ENCODE measurements at regions not wholly inside any gene's neighbourhood (a gene's known extent, or its start where the extent isn't known, plus 50 kb on each side); places are given as distances from the start of the nearest gene placed in this dataset.
"Not testable (repeated sequence)": the region's sequence is repeated elsewhere in the genome, so short reads cannot be mapped to it uniquely, and the experiment has no call there.

- DNase-seq (ENCODE audit: extremely low spot score in 2 of 2): no peak
- Histone ChIP-seq H3K27ac (no peak overlapping the region), H3K27me3 (no peaks in the 10 kb centered on the region), H3K4me3 (no peak overlapping the region), H3K9me3 (no peaks in the 10 kb centered on the region), H3K36me3 (no peaks in the 10 kb centered on the region), H3K4me1 (no peaks in the 10 kb centered on the region)
- TF ChIP-seq CTCF (IDR thresholded peaks at IDR 0.05) (no peak), POLR2AphosphoS5 (IDR thresholded peaks at IDR 0.05; ENCODE audit: insufficient read depth in 1 of 2, low read depth in 1 of 2) (no peak), POLR2A (IDR thresholded peaks at IDR 0.05) (no peak)
- intact Hi-C loops (cut with DNase I): no loop called here
Measured at GRCh38 chr17:71869841-71870545, 250.8 kb upstream of the SOX9 start.

GRCh38 chr17:71870546-71870862 lies 250.3 kb upstream of the SOX9 start:
- DNase-seq (ENCODE audit: extremely low spot score in 2 of 2): no peak
- intact Hi-C loops (cut with DNase I): no loop called here
- H3K27me3 ChIP-seq: no peaks in the 10 kb centered on the region
- TF ChIP-seq POLR2A (IDR thresholded peaks at IDR 0.05): no peak
- H3K9me3 ChIP-seq: no peaks in the 10 kb centered on the region
- H3K27ac ChIP-seq: no peak overlapping the region
- no peaks in the 10 kb centered on the region for H3K4me1 ChIP-seq
- H3K4me3 ChIP-seq: no peak overlapping the region
- H3K36me3 ChIP-seq: no peaks in the 10 kb centered on the region

- Histone ChIP-seq H3K27ac (no peak overlapping the region), H3K4me1 (no peaks in the 10 kb centered on the region), H3K27me3 (no peaks in the 10 kb centered on the region), H3K36me3 (no peaks in the 10 kb centered on the region), H3K9me3 (no peaks in the 10 kb centered on the region), H3K4me3 (no peak overlapping the region)
- intact Hi-C loops (cut with DNase I): no loop called here
- no peak for TF ChIP-seq CTCF (IDR thresholded peaks at IDR 0.05)
- no peak for DNase-seq (ENCODE audit: extremely low spot score in 2 of 2)
Measured at GRCh38 chr17:71872843-71873485, 247.9 kb upstream of the SOX9 start.

- H3K36me3 ChIP-seq; H3K27me3 ChIP-seq; DNase-seq (ENCODE audit: extremely low spot score in 2 of 2); intact Hi-C loops (cut with DNase I); H3K4me3 ChIP-seq; H3K9me3 ChIP-seq; H3K4me1 ChIP-seq; H3K27ac ChIP-seq: not testable (repeated sequence)
Measured at GRCh38 chr17:71874773-71875172, 246.0 kb upstream of the SOX9 start.

GRCh38 chr17:71878271-71878670 lies 242.5 kb upstream of the SOX9 start:
- no peaks in the 10 kb centered on the region for H3K27me3 ChIP-seq
- no peaks in the 10 kb centered on the region for H3K4me1 ChIP-seq
- H3K4me3 ChIP-seq: no peak overlapping the region
- no peak for DNase-seq (ENCODE audit: extremely low spot score in 2 of 2)
- intact Hi-C loops (cut with DNase I): no loop called here
- H3K9me3 ChIP-seq: no peaks in the 10 kb centered on the region
- TF ChIP-seq POLR2AphosphoS5 (IDR thresholded peaks at IDR 0.05; ENCODE audit: insufficient read depth in 1 of 2, low read depth in 1 of 2) (no peak), CTCF (IDR thresholded peaks at IDR 0.05) (no peak)
- no peaks in the 10 kb centered on the region for H3K36me3 ChIP-seq
- no peak overlapping the region for H3K27ac ChIP-seq

- H3K9me3 ChIP-seq: no peaks in the 10 kb centered on the region
- H3K27me3 ChIP-seq: no peaks in the 10 kb centered on the region
- no peak for DNase-seq (ENCODE audit: extremely low spot score in 2 of 2)
- no peak for TF ChIP-seq CTCF (IDR thresholded peaks at IDR 0.05)
- no peaks in the 10 kb centered on the region for H3K36me3 ChIP-seq
- no peak overlapping the region for H3K4me3 ChIP-seq
- no peak overlapping the region for H3K27ac ChIP-seq
- intact Hi-C loops (cut with DNase I): no loop called here
- no peaks in the 10 kb centered on the region for H3K4me1 ChIP-seq
Measured at GRCh38 chr17:71878998-71879397, 241.8 kb upstream of the SOX9 start.

Data from vagina (tissue), 2 donors.